GM21360 (cell line): ENCODE measurements at regions not wholly inside any gene's neighbourhood (a gene's known extent, or its start where the extent isn't known, plus 50 kb on each side); places are given as distances from the start of the nearest gene placed in this dataset.
"Not testable (repeated sequence)": the region's sequence is repeated elsewhere in the genome, so short reads cannot be mapped to it uniquely, and the experiment has no call there.

Source experiments
- ATAC-seq: cut with Tn5 transposase; IDR thresholded peaks from one replicate; pipeline ENCODE4 v1.9.1; 2021; ENCODE audit warnings: mild to moderate bottlenecking, moderate library complexity; ENCODE audit not compliant: unreplicated experiment

DNA sequence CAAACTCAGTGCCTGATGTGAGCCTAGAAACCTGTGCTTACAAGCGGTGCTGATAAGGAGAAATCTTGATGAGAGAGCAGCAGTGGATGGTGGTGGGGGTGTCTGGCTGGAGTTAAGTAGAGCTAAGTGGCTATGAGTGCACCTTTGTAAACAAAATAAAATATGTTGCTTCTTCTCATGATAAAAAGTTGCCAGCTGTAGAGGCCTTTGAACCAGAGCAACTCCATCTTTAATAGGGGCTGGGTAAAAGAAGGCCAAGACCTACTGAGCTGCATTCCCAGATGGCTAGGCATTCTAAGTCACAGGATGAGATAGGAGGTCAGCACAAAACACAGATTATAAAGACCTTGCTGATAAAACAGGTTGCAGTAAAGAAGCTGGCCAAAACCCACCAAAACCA is 107.6 kb upstream of the FAM3C start:
- ATAC-seq, result no peak

DNA sequence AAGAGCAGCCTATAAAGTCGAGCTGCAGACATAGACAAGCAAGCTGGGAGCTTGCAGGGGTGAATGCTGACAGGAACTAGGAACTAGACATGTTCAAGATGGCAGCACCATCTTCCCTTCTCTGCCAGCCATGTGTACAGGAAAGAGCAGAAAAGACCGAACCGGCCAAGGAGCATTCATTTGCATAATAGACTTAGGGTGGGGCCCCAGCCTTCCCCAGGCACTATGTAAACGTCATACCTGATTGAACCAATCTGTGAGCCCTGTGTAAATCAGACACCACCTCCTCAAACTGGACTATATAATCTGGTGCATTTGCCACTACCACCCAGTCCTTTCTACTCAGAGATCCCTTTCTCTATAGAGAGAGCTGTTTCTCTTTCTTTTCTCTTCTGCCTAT is 106.9 kb upstream of the FAM3C start:
- ATAC-seq, result no peak

DNA sequence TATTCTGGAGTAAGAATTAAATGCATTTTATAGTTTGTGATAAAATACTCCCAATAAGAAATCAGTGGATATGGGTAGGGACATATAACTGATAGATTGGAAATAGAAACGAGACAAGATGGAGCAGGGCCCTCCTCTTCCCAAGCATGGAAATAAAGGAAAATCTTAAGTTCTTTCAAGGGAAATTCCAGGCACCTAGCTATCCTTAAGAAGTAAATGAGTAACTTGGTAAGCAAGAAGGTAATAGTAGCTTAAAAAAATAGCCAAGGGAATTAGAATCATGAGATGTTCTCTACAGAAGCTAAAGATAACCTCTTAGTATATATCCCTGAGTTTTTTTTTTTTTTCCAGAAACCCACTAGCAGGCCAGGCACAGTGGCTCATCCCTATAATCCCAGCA is 105.5 kb upstream of the FAM3C start:
- ATAC-seq, result no peak

DNA sequence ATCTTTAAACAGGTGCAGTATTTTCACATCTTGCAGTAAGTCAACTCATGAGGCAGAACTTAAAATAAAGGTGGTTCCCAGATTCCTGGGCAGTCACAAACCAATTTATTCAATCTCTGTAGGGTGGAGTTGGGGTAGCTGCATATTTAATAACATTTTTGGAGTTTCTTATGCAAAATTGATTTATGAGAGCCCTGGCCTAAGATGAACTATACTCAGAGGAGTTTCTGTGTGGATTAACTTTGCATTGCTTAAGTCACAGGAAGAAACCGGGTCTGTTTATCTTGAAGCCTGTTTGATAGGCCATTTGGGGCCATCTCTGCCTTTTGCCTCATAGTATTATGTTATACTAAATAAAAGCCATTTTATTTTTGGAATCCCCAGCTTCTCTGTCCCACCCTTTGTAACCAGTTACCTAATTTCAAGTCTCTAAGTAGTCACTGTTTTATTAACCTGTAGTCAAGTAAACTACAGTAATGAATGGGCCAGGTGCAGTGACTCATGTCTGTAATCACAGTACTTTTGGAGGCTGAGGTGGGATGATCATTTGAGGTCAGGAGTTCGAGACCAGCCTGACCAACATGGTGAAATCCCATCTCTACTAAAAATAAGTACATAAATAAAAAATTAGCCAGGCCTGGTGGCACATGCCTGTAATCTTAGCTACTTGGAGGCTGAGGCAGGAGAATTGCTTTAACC is 104.4 kb upstream of the FAM3C start:
- no peak for ATAC-seq

DNA sequence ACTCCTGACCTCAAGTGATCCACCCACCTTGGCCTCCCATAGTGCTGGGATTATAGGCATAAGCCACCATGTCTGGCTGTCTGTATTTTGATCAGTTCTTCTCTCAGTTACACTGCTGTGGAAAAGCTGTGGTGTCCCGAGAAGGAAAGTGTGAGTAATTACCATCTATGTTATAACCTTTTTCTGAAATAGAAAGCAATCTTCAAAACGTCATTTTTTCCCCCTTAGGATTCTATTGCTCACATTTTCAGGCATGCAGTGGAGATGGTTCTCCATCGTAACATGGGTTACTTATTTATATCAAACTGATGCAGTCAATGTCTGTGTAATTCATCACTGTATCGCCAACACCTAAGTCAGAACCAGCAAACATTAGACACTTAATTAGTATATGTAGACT is 103.5 kb upstream of the FAM3C start:
- no peak for ATAC-seq

DNA sequence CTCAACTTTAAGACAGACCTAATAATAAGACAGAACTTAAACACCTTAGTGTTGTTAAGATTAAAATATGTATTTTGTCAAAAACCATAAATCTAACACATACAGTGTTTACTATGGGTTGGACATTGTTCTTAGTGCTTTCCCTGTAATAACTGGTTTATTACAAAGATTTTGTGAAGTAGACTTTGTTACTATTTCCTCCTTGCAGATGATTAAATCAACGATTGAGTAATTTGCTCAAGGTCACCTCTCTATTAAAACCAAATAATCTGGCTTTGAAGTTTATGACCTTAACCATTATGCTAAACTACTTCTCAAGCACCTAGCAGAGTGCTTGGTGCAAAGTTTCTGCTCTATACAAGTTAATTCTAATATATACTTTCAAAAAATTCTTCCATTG is 102.7 kb upstream of the FAM3C start:
- ATAC-seq, result no peak

DNA sequence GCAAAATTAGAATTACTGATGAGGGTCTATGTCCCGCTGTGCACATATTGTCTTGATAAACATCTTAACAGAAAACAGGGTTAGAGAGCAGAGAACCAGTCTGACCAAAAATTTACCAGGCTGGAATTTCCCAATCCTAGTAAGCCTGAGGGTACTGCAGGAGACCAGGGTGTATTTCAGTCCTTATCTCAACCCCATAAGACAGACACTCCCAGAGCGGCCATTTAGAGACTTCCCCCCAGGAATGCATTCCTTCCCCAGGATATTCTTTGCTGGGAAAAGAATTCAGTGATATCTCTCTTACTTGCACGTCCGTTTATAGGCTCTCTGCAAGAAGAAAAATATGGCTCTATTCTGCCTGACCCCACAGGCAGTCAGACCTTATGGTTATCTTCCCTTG is 101.4 kb upstream of the FAM3C start:
- ATAC-seq, result not testable (repeated sequence)

DNA sequence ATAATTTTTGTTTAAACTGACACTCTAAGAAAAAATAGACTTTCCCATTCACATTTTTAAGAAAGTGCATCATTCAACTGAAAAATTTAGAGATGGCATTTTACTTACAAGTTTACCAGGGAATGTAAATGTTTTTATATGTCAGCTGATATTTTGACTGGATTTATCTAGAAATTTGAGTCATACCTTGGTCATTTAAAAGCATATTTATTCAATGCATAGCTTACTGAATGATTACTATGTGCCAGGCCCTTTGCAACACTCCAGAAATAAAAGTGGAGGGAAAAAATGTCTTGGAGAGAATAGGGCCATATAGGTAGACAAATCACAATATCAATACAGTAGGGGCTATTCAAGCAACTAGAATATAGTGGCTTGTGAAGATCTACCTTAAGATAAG is 98.4 kb upstream of the FAM3C start:
- ATAC-seq, result no peak

DNA sequence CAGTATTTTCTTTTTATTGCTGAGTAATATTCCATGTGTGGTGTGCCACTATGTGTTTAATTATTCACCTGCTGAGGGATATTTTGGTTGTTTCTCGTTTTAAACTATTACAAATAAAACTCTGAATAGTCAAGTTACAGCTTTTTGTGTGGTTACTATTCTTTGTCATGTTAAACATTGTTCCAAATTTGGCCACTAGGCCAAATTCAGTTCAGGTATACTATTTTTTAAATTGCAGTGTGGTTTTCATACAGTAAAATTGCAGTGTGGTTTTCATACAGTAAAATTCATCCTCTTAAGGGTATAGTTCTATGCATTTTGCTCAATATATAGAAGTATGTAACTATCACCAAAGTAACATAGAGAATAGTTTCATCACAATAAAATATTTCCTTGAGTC is 97.4 kb upstream of the FAM3C start:
- ATAC-seq, result no peak

DNA sequence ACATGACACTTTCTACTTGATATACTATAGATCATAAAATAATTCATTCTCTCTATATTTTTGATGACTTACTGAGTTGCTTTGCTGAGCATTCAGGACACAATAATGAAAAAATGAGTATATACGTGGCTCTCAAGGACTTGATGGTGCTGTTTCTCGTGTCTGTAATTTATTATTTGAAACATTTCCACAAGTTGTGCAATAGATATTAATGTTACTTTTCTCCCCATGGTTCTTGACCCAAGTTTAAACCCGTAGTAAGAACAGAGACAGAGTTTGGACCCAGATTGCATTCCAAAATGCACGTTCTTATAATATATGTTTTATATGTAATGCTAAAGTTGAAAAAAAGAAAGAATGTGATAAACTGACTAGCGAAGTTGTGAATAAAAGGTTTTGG is 94.2 kb upstream of the FAM3C start:
- ATAC-seq, result no peak

DNA sequence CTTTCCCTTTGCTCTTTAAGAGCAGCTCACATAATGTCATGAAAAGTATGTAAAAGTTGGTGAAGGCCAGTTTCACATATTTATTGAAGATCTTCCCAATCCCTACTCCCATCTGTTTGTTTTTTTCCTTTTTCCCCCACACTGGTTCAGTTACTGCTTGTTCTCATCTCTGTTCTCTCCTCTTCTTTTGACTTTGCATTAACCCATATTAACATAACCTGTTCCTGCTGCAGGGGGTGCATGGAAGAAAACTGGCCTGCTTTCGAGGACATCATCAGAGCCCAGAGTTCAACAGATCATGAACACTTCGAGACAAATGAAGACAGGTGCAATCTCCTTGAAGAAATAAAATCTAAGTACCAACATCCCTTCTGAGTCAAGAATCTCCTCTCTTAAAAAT is 93.3 kb upstream of the FAM3C start:
- ATAC-seq, result no peak

DNA sequence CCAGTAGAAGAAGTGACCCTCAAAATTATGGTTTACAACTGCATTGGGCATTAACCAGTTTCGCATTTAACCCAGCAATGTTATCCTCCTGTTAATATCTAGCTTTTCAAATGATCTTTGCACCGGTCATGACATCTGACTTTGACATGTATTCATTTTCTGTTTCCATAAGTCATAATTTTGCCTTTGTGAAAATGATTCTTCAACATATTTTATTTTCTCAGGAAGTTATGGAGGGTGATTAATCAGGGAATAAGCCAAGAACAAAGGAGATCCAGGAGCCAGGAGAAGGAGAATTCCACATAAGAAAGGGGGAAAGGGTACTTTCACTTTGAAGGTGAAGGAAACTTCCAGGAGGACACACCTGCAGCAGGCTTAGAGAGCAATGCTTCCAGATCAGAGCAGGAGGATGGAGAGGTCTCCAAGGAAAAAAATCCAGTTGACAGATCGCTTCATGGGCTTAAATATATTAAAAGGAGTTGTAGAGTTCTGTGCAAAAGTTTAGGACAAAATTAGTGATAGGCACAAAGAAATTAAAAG is 92.1 kb upstream of the FAM3C start:
- no peak for ATAC-seq

DNA sequence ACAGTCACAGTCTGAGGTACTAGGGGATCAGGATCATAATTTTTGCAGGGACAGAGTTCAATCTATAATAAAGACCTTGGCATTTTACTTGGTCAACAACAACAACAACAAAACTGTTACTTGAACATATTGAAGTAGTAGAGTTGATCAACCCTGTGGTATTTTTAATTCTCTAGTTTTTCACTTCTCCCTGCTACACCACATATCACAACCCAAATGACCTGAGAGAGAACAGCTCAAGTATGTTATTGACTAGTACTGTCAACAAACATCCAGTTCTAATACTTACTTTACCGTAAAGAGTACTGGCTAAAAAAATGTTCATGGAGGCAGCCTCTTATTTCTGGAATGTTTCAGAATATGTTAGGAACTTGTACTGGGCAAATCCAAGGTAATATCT is 90.5 kb upstream of the FAM3C start:
- ATAC-seq, result no peak

DNA sequence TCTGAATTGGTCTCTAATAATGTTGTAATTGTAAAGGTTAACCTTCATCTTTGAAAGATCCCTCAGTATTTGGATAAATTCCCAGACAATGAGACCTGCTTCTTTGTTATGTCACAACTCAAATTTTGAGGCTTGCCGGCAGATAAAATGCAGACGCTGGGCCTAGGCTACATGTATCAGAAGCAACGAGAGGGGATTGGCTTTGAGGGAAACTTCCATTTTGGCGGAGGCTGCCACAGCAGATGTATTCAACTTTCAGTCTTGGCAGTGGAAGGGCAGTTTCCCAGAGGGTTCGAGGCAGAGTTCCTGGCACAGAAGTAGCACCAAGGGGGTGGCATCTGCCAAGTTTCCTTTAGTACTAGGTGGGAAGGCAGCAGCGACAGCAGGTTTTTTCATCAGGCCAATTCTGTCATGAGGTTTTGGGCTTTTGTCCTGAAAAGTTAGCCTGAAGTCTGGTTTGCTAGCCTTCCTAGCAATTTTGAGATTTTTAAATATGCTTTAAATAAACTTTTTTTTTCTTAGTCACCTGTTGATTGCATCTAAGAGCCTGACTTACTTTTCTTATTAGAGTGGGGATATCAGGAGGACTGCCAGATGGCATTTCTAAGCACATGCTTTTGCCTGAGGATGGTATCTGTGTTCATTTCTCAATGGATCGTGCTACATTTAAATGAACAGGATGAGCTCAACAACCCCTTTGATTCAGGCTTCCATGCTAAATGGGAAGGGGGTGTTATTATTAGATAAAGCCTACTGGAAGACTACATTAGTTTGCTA is 89.5 kb upstream of the FAM3C start:
- ATAC-seq, result no peak

DNA sequence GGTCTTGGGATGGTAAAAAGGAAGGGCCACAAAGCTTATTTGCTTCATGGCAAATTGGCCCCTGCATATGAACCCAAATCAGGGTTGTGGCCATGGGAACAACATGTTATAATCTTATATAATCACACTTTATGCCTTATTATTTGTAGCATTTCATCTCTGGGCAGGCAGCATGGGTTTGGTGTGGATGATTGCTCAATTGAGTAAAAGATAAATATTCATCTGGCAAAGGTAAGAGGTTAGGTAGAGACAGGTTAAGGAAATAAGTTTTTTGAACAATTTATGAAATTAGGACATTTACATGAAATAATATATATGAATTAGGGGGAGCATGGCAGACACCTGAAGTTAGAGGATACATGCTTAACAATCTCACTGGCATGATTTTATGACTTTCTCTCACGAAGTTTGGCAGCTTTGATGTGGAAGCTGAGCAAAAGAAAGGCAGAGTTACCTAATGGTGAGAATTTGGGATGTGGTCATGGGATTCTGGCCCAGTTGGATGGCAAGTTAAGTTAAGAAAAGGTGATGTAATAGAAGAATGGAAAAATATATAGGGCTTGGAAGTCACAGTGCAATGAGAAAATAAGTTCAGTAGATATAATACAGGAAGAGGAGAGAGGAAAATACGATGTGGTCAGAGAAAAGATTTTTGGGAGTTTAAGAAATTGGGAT is 88.1 kb upstream of the FAM3C start:
- no peak for ATAC-seq

DNA sequence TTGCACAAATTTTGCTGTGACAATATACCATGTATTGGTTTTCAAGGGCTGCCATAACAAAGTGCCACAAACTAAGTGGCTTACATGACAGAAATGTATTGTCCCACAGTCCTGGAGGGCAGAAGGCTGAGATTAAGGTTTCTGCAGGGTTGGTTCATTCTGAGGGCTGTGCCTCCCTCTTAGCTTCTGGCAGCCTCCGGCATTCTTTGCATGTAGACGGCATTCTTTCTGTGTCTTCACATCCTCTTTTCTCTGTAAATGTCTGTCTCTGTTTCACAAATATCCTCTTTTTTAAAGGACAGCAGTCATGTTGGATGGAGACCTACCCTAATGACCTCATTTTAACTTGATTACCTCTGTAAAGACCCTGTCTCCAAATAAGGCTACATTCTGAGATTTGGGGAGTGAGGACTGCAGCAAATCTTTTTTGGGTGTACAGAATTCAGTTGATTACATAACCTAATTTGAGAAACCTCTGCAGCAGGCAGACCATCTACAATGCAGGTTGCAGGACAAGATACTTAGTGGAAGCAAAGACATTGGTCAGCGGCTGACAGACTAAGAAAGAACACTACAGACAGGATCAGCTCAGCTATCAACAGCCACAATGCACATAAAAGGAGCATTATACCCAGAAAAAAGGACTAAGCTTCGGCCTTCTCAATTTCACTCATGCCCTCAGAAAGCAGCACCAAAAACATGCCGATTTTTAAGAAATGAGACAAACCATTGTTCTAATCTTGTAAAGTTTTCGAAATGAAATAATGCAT is 84.6 kb upstream of the FAM3C start:
- ATAC-seq, result no peak

DNA sequence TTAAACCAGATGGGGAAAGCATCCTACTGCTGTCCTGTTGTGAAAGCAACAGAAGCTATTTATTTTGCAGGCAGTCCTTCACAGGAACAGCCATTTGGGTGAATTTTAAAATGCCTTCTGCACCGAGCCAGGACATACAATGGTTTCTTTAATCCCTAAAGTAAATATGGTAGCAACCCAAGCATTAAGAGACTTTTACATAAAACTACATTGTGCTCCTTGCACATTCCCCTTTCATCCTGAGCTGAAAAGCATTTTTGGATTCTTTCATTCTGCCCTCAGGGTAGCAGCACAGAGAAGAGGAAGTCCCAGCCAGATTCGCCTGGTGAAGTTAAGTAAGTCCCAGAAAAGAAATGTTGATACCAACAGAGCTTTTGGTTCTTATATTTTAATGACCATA is 84.0 kb upstream of the FAM3C start:
- ATAC-seq, result no peak

DNA sequence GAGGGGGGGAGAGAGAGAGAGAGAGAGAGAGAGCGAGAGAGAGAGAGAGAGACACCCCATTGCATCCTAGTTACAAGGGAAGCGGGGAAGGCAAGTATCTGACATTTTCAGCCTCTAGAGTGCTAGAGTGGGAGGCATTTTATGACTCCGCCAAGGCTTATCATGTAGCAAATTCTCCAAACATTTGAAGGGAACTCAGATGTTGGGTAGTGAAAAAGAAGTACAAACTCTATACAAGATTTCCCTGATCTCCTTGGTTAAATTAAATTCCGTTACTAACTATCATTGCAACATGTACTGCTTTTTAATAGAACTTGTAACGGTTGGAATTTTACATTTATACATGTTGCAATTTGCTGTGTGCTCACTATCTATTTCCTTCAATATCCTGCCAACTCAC is 83.4 kb upstream of the FAM3C start:
- ATAC-seq, result no peak

DNA sequence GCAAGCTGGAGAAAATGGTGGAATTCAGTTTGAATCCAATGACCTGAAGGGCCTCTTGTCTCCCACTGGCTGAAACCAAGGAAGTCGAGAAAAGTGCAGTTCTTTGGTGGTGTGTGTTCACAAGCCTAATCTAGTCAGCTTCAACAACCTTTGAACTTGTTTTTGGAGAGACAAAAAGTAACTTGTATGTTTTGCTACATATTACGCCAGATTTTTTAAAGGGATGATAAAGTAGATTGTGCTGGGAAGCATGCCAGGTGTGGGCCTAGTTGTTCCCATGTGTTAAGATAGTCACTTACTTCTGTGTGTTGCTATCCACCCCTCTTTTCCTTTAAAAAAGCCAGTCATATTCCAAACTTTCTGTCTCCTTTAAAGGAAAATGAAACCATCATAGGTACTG is 79.7 kb upstream of the FAM3C start:
- no peak for ATAC-seq

DNA sequence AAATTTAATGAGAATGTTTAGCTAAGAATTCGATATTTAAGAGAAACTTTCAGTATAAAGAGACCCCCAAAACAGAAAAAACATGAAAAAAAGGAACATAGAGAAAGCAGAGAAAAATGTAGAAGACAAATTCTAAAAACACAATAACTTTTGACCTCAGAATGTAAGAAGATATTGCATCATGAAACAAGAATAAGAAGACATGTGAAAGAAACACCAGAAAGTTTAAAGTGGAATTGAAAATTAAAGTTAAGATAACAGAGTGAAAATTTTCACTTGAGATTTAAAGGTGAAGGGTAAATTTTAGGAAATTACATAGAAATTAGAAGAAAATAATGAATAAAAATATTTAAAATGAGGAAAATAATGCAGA is 78.2 kb upstream of the FAM3C start:
- no peak for ATAC-seq

DNA sequence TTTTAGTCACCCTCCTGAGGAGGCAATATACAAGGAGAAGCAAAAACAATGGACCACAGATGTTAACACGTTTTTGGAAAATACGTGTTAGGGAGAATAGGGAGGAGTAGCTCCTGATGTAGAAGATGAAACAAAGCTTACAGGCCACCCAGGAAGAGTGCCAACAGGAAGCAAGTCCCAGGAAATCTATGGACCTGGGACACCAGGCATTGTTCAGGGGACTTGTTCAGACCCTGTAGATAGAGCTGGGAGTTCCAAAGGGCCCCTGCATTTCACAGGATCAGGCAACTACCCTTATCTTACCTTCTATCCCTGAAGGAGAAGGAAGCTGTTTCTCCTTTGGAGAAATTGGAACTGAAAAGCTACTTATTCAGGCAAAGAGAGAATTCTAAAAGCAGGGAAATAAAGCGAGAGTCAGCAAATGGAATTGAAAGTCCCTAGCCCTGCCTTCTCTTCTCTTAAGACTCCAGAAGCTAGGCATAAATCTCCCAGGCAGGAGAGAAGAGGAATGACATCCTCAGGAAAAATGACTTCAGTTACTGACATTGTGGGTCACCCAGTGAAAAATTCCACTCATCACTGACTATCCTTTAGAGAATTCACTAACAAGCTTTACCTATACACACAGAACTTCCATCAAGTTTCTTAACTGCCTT is 77.7 kb upstream of the FAM3C start:
- no peak for ATAC-seq
